Endothelial cell of umbilical vein (primary cell): ENCODE measurements at regions not wholly inside any gene's neighbourhood (a gene's known extent, or its start where the extent isn't known, plus 50 kb on each side); places are given as distances from the start of the nearest gene placed in this dataset.
"Not testable (repeated sequence)": the region's sequence is repeated elsewhere in the genome, so short reads cannot be mapped to it uniquely, and the experiment has no call there.

ENCODE experiments used
- BruUV-seq: library from RNA; stranded (reverse); fragments of 400-500 nt; replicated peaks from 2 replicates; lab custom pipeline; 2021; lab: Mats Ljungman, UMichigan
- CTCF ChIA-PET: fragments of 300-600, 350-600 bp; sonication (Branson Sonifier 250); formaldehyde crosslinking; loops from one replicate; lab custom pipeline; 2021; ENCODE audit warnings: antibody characterized with exemption, inconsistent platforms; lab: Charles Lee
- POLR2A ChIA-PET: fragments of 300-600, 350-600 bp; sonication (Branson Sonifier 250); formaldehyde crosslinking; loops from one replicate; lab custom pipeline; 2021; ENCODE audit warnings: antibody characterized with exemption, inconsistent platforms; lab: Charles Lee
- DNase-seq: peaks from one replicate; pipeline ENCODE4 v3.0.0-alpha.2; 2011; ENCODE audit warnings: low read depth, low spot score
- FAIRE-seq: peaks from 2 replicates; lab custom pipeline; 2011; peaks lifted over from hg19 to GRCh38; lab: Jason Lieb, UNC
- H2AFZ ChIP-seq: 2 replicates; pipeline ENCODE4 v1.6.0; 2012; ENCODE audit warnings: low read depth, low read length, control low read depth, inconsistent platforms
- H3K27ac ChIP-seq: 2 replicates; pipeline ENCODE4 v1.5.1; 2011; ENCODE audit warnings: low read depth, mild to moderate bottlenecking, control low read depth, low read length, moderate library complexity; ENCODE audit not compliant: insufficient read depth
- H3K27me3 ChIP-seq, 2 experiments: 2 replicates each; pipeline versions ENCODE4 v1.6.0 to v1.6.1; 2011; ENCODE audit warnings: low read length in 2 of 2, mixed read lengths in 1 of 2; ENCODE audit not compliant: control insufficient read depth in 2 of 2, insufficient read depth in 2 of 2
- H3K36me3 ChIP-seq, 2 experiments: 2 replicates in 1 of 2; 3 replicates in 1 of 2; pipeline ENCODE4 v1.5.1; 2011; ENCODE audit warnings: low read length in 2 of 2, mild to moderate bottlenecking in 1 of 2, moderate library complexity in 1 of 2; ENCODE audit not compliant: control insufficient read depth in 2 of 2, insufficient read depth in 2 of 2; ENCODE audit errors: extremely low read depth in 1 of 2
- H3K4me1 ChIP-seq: 3 replicates; pipeline ENCODE4 v1.5.1; 2011; ENCODE audit warnings: mild to moderate bottlenecking, low read length; ENCODE audit not compliant: control insufficient read depth, insufficient read depth; ENCODE audit errors: extremely low read depth
- H3K4me2 ChIP-seq: 2 replicates; pipeline ENCODE4 v1.6.1; 2011; ENCODE audit warnings: low read length, control low read depth, mixed read lengths; ENCODE audit not compliant: insufficient read depth
- H3K4me3 ChIP-seq, 3 experiments: fragments of 200-600 bp in 1 of 3; sonication (generic), shearing (Covaris generic) in 1 of 3; replicated peaks in 1 of 3; 2 replicates each; pipeline ENCODE4 v1.5.1; 2011 to 2016; ENCODE audit warnings: control low read depth in 3 of 3, low read length in 3 of 3, mild to moderate bottlenecking in 2 of 3, inconsistent platforms in 1 of 3, low read depth in 1 of 3, moderate library complexity in 1 of 3; ENCODE audit not compliant: insufficient read depth in 1 of 3
- H3K79me2 ChIP-seq: 2 replicates; pipeline ENCODE4 v1.6.0; 2012; ENCODE audit warnings: low read length, inconsistent platforms; ENCODE audit not compliant: control insufficient read depth, insufficient read depth
- H3K9ac ChIP-seq: replicated peaks from 2 replicates; pipeline ENCODE3; 2011; ENCODE audit warnings: low read length, control low read depth; ENCODE audit not compliant: insufficient read depth; ENCODE audit errors: extremely low read depth
- H3K9me1 ChIP-seq: replicated peaks from 3 replicates; pipeline ENCODE4 v1.6.0; 2011; ENCODE audit warnings: mild to moderate bottlenecking, low read length; ENCODE audit not compliant: control insufficient read depth, insufficient read depth; ENCODE audit errors: extremely low read depth
- H3K9me3 ChIP-seq: replicated peaks from 2 replicates; pipeline ENCODE4 v1.5.1; 2012; ENCODE audit warnings: low read length, inconsistent platforms; ENCODE audit not compliant: control insufficient read depth, insufficient read depth
- H4K20me1 ChIP-seq: replicated peaks from 2 replicates; pipeline ENCODE3; 2011; ENCODE audit warnings: mild to moderate bottlenecking, low read length; ENCODE audit not compliant: control insufficient read depth, insufficient read depth; ENCODE audit errors: extremely low read depth
- dilution Hi-C: fragments of 300-500 bp; cut with MboI; formaldehyde crosslinking; loops from one replicate; pipeline ENCODE4 v1.15.0; 2019; ENCODE audit warnings: low sequenced_read_pairs; ENCODE audit not compliant: extremely low pct_ligation_motif_present
- intact Hi-C: fragments of 100-400 bp; cut with micrococcal nuclease; formaldehyde crosslinking; loops from one replicate; pipeline ENCODE4 v1.10.0; 2022

- H3K79me2 ChIP-seq, H3K9me3 ChIP-seq, H3K27me3 ChIP-seq, DNase-seq, dilution Hi-C loops, H3K9ac ChIP-seq, BruUV-seq, H3K4me2 ChIP-seq, H3K4me3 ChIP-seq, H3K9me1 ChIP-seq, POLR2A ChIA-PET, H3K36me3 ChIP-seq, H3K4me1 ChIP-seq, H3K27ac ChIP-seq, CTCF ChIA-PET, H4K20me1 ChIP-seq, H2AFZ ChIP-seq: not testable (repeated sequence)
- intact Hi-C loops, result loop anchor here (5.0 kb wide), 1 partner anchor 282 kb away; no protein-coding TSS in a partner anchor
- FAIRE-seq, result peak; percentile 8
Observed at GRCh38 chr12:131624369-131624739, 86.5 kb upstream of the SFSWAP start.

GRCh38 chr12:131624756-131625501, 86.0 kb upstream of the SFSWAP start:
- intact Hi-C loops, result loop anchor here (5.0 kb wide), 1 partner anchor 283 kb away; no protein-coding TSS in a partner anchor
- BruUV-seq, dilution Hi-C loops: not testable (repeated sequence)

GRCh38 chr12:131625966-131626722, 84.7 kb upstream of the SFSWAP start:
- dilution Hi-C loops, FAIRE-seq, H4K20me1 ChIP-seq, H3K9ac ChIP-seq, intact Hi-C loops, H3K27me3 ChIP-seq, H3K4me3 ChIP-seq, H3K9me3 ChIP-seq, CTCF ChIA-PET, H3K79me2 ChIP-seq, POLR2A ChIA-PET, H3K27ac ChIP-seq, DNase-seq, H2AFZ ChIP-seq, H3K9me1 ChIP-seq, BruUV-seq, H3K4me1 ChIP-seq, H3K36me3 ChIP-seq, H3K4me2 ChIP-seq: not testable (repeated sequence)

More at GRCh38 chr12:131624756-131625501, 86.0 kb upstream of the SFSWAP start:
- DNase-seq, H4K20me1 ChIP-seq, H3K9me1 ChIP-seq, CTCF ChIA-PET, H3K4me1 ChIP-seq, FAIRE-seq, H3K27ac ChIP-seq, H2AFZ ChIP-seq, H3K27me3 ChIP-seq, H3K79me2 ChIP-seq, POLR2A ChIA-PET, H3K9me3 ChIP-seq, H3K9ac ChIP-seq, H3K4me3 ChIP-seq, H3K4me2 ChIP-seq, H3K36me3 ChIP-seq: not testable (repeated sequence)
